ENCODE measurements at regions not wholly inside any gene's neighbourhood (a gene's known extent, or its start where the extent isn't known, plus 50 kb on each side); places are given as distances from the start of the nearest gene placed in this dataset.

GRCh38 chr14:49975276-49975675 is 82.4 kb downstream of the ARF6 start:
- TF ChIP-seq EZH2 (IDR thresholded peaks at IDR 0.05; ENCODE audit: insufficient read depth, poor library complexity, severe bottlenecking) = no peak
- 0 out of 2 replicates have a peak, but pooled peaks have one; percentile 71 for TF ChIP-seq EZH2phosphoT487 (IDR thresholded peaks at IDR 0.05; ENCODE audit: insufficient read depth, low read depth)
